ENCODE measurements at regions not wholly inside any gene's neighbourhood (a gene's known extent, or its start where the extent isn't known, plus 50 kb on each side); places are given as distances from the start of the nearest gene placed in this dataset.
A peak's percentile ranks its signal among the peaks of the same experiment; 100 is the strongest.

- DNase-seq (peak in 1 of 2 donors; percentile 37), ATAC-seq (no peak)
- Histone ChIP-seq H3K4me1 (ENCODE audit: control insufficient read depth, insufficient read depth, low read length) (peaks cover 78% of the 10 kb centered on the region), H3K27me3 (ENCODE audit: control insufficient read depth, insufficient read depth, low read length) (no peaks in the 10 kb centered on the region), H3K4me3 (ENCODE audit: low read length) (peak overlapping the region; percentile 58), H3K9me3 (ENCODE audit: control insufficient read depth, insufficient read depth, low read length) (no peaks in the 10 kb centered on the region), H3K27ac (ENCODE audit: low read length) (peak overlapping the region; percentile 94), H3K36me3 (ENCODE audit: control insufficient read depth, insufficient read depth, low read length) (no peaks in the 10 kb centered on the region)
- Mint-ChIP-seq H3K4me3 (peak overlapping the region; percentile 96), H3K4me1 (peaks cover 73 to 86% of the 10 kb centered on the region in 2 donors), H3K27ac (peak overlapping the region; percentile 97 to 98), H3K36me3 (no peaks in the 10 kb centered on the region), H3K27me3 (ENCODE audit: low read depth in 2 of 2) (no peaks in the 10 kb centered on the region), H3K9me3 (no peaks in the 10 kb centered on the region)
- intact Hi-C loops (cut with micrococcal nuclease), result loop anchor here (1.0 to 10.0 kb wide), 4 partner anchors 32 to 178 kb away; partner anchors contain the start of genes MPHOSPH9, MTRFR, OGFOD2 and VPS37B
- TF ChIP-seq, protein P1, sequence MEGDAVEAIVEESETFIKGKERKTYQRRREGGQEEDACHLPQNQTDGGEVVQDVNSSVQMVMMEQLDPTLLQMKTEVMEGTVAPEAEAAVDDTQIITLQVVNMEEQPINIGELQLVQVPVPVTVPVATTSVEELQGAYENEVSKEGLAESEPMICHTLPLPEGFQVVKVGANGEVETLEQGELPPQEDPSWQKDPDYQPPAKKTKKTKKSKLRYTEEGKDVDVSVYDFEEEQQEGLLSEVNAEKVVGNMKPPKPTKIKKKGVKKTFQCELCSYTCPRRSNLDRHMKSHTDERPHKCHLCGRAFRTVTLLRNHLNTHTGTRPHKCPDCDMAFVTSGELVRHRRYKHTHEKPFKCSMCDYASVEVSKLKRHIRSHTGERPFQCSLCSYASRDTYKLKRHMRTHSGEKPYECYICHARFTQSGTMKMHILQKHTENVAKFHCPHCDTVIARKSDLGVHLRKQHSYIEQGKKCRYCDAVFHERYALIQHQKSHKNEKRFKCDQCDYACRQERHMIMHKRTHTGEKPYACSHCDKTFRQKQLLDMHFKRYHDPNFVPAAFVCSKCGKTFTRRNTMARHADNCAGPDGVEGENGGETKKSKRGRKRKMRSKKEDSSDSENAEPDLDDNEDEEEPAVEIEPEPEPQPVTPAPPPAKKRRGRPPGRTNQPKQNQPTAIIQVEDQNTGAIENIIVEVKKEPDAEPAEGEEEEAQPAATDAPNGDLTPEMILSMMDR (IDR thresholded peaks at IDR 0.05), result no peak
- WGBS (ENCODE audit: insufficient coverage), result 50% methylated on average over 11 of the region's 11 CpGs
Observed at GRCh38 chr12:123075087-123075645, 75.7 kb downstream of the PITPNM2 start.

- TF ChIP-seq, protein P1 (IDR thresholded peaks at IDR 0.05), result no peak
- Histone ChIP-seq H3K4me3 (ENCODE audit: low read length) (peak overlapping the region; percentile 58), H3K4me1 (ENCODE audit: control insufficient read depth, insufficient read depth, low read length) (peaks cover 88% of the 10 kb centered on the region), H3K27me3 (ENCODE audit: control insufficient read depth, insufficient read depth, low read length) (no peaks in the 10 kb centered on the region), H3K36me3 (ENCODE audit: control insufficient read depth, insufficient read depth, low read length) (no peaks in the 10 kb centered on the region), H3K27ac (ENCODE audit: low read length) (no peak overlapping the region), H3K9me3 (ENCODE audit: control insufficient read depth, insufficient read depth, low read length) (no peaks in the 10 kb centered on the region)
- WGBS (ENCODE audit: insufficient coverage), result 88% methylated on average over 7 of the region's 8 CpGs
- H3K9me3 Mint-ChIP-seq, result no peaks in the 10 kb centered on the region
- no peak for ATAC-seq
- peak overlapping the region; percentile 96 for H3K4me3 Mint-ChIP-seq
- peak overlapping the region; percentile 97 to 98 for H3K27ac Mint-ChIP-seq
- H3K36me3 Mint-ChIP-seq, result no peaks in the 10 kb centered on the region
- intact Hi-C loops (cut with micrococcal nuclease), result loop anchor here (10.0 kb wide), 1 partner anchor 161 kb away; the partner anchor contains the start of genes MPHOSPH9 and MTRFR
- peaks cover 76 to 84% of the 10 kb centered on the region in 2 donors for H3K4me1 Mint-ChIP-seq
- DNase-seq, result no peak
- H3K27me3 Mint-ChIP-seq (ENCODE audit: low read depth in 2 of 2), result no peaks in the 10 kb centered on the region
Observed at GRCh38 chr12:123073962-123074801, 76.7 kb downstream of the PITPNM2 start.

GRCh38 chr12:123073292-123073691 is 77.6 kb downstream of the PITPNM2 start:
- DNase-seq, result no peak
- ATAC-seq, result no peak
- H3K4me1 ChIP-seq (ENCODE audit: control insufficient read depth, insufficient read depth, low read length), result peaks cover 96% of the 10 kb centered on the region

More at GRCh38 chr12:123073292-123073691, 77.6 kb downstream of the PITPNM2 start:
- no peaks in the 10 kb centered on the region for H3K36me3 Mint-ChIP-seq
- H3K4me3 ChIP-seq (ENCODE audit: low read length), result no peak overlapping the region
- no peaks in the 10 kb centered on the region for H3K36me3 ChIP-seq (ENCODE audit: control insufficient read depth, insufficient read depth, low read length)
- H3K9me3 Mint-ChIP-seq, result no peaks in the 10 kb centered on the region
- no peaks in the 10 kb centered on the region for H3K27me3 ChIP-seq (ENCODE audit: control insufficient read depth, insufficient read depth, low read length)
- H3K4me3 Mint-ChIP-seq, result peak overlapping the region; percentile 96
- H3K27me3 Mint-ChIP-seq (ENCODE audit: low read depth in 2 of 2), result no peaks in the 10 kb centered on the region
- H3K27ac Mint-ChIP-seq, result peak overlapping the region; percentile 52 to 97
- WGBS (ENCODE audit: insufficient coverage), result 67% methylated on average over 1 of the region's 3 CpGs
- intact Hi-C loops (cut with micrococcal nuclease), result loop anchor here (10.0 kb wide), 1 partner anchor 162 kb away; the partner anchor contains the start of genes MPHOSPH9 and MTRFR
- no peak overlapping the region for H3K27ac ChIP-seq (ENCODE audit: low read length)
- TF ChIP-seq, protein P1 (IDR thresholded peaks at IDR 0.05), result no peak
- no peaks in the 10 kb centered on the region for H3K9me3 ChIP-seq (ENCODE audit: control insufficient read depth, insufficient read depth, low read length)
- H3K4me1 Mint-ChIP-seq, result peaks cover 76 to 77% of the 10 kb centered on the region in 2 donors

All from natural killer cell (primary cell).